Right lobe of liver (tissue), 6 donors: ENCODE measurements at regions not wholly inside any gene's neighbourhood (a gene's known extent, or its start where the extent isn't known, plus 50 kb on each side); places are given as distances from the start of the nearest gene placed in this dataset.

Experiments used
- ATAC-seq, 4 donors: fragments of 200-7000 bp; cut with Tn5 transposase; one replicate each; pipeline ENCODE4 v1.9.1; 2020; ENCODE audit warnings: mild to moderate bottlenecking in 4 of 4, moderate library complexity in 4 of 4
- DNase-seq, 3 donors: peaks; one replicate each; pipeline ENCODE4 v3.0.0-alpha.2; 2020
- H3K27ac ChIP-seq, 3 donors: fragments of 200-600 bp; one replicate each; pipeline ENCODE4 v1.8.0; 2022
- H3K27me3 ChIP-seq, 2 donors: fragments of 200-600 bp; one replicate each; pipeline ENCODE4 v1.8.0; 2022
- H3K36me3 ChIP-seq, 4 donors: fragments of 200-600 bp; sonication (generic) in 1 of 4; one replicate each; pipeline versions ENCODE4 v1.5.1 to v1.8.0; 2017 to 2022; ENCODE audit warnings: control low read depth in 1 of 4
- H3K4me1 ChIP-seq, 4 donors: fragments of 200-600 bp; sonication (generic) in 1 of 4; one replicate each; pipeline versions ENCODE4 v1.5.1 to v1.8.0; 2017 to 2022; ENCODE audit warnings: control low read depth in 1 of 4
- H3K4me3 ChIP-seq, 3 donors: fragments of 200-600 bp; one replicate each; pipeline ENCODE4 v1.8.0; 2022
- H3K9me3 ChIP-seq, 4 donors: fragments of 200-600 bp; sonication (generic) in 1 of 4; one replicate each; pipeline versions ENCODE4 v1.5.1 to v1.8.0; 2017 to 2022; ENCODE audit warnings: control low read depth in 1 of 4
- POLR2A ChIP-seq: fragments of 450-650 bp; IDR thresholded peaks from one replicate; pipeline ENCODE4 v1.6.1; 2017; ENCODE audit warnings: antibody characterized with exemption, mild to moderate bottlenecking
- WGBS: methylation state at CpG from one replicate; pipeline ENCODE4 v1.1.6; 2018; ENCODE audit warnings: low coverage, low lambda C conversion rate; ENCODE audit not compliant: insufficient coverage; ENCODE audit errors: missing lambda C conversion rate; 5-methylcytosine and 5-hydroxymethylcytosine counted together
- intact Hi-C, 2 donors: fragments of 100-400 bp; cut with DNase I; formaldehyde crosslinking; loops; one replicate each; pipeline versions ENCODE4 v1.11.2 to v1.14.1; 2022
- TF ChIP-seq, protein P1 (sequence below), 4 donors: fragments of 200-600 bp in 3 of 4; fragments of 450-650 bp in 1 of 4; IDR thresholded peaks; one replicate each; pipeline versions ENCODE4 v1.5.1 to v1.8.0; 2016 to 2022; ENCODE audit warnings: antibody characterized with exemption in 4 of 4, mild to moderate bottlenecking in 2 of 4
- donor health status: DM: no; HTN: yes; CAD: no.
- donor health status: DM: no; HTN: no; CAD: no.
- donor health status: DM: no; HTN: no; CAD: no.
- donor health status: DM: no; HTN: yes; CAD: no.
- donor health status: DM: no; HTN: yes; CAD: no.

DNA sequence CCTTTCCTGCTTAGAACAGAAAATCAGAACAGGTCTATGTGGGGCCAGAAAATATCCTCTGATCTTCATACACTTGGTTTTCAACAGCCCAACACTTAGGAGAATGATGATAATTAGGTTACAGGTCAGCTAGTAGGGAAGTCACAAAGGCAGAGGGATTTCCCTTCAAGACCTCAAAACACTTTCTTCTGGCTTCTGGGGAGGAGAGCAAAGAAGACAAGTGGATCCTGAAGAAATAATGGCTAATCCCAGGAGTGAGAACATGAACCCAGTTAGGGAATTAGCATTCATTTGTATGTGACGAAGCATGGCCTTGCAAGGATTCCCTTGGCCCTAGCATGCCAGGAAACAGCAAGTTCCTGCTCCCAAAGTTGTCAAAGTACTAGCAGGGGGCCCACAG is 223.3 kb downstream of the BCAT1 start:
- no peaks in the 10 kb centered on the region for H3K9me3 ChIP-seq
- no peak overlapping the region for H3K4me3 ChIP-seq
- no peak overlapping the region for H3K27ac ChIP-seq
- intact Hi-C loops = no loop called here
- H3K27me3 ChIP-seq = peaks cover 0 to 5% of the 10 kb centered on the region in 2 donors
- no peaks in the 10 kb centered on the region for H3K36me3 ChIP-seq
- ATAC-seq = no peak
- no peaks in the 10 kb centered on the region for H3K4me1 ChIP-seq
- DNase-seq = no peak
- TF ChIP-seq POLR2A = no peak
- TF ChIP-seq, protein P1, sequence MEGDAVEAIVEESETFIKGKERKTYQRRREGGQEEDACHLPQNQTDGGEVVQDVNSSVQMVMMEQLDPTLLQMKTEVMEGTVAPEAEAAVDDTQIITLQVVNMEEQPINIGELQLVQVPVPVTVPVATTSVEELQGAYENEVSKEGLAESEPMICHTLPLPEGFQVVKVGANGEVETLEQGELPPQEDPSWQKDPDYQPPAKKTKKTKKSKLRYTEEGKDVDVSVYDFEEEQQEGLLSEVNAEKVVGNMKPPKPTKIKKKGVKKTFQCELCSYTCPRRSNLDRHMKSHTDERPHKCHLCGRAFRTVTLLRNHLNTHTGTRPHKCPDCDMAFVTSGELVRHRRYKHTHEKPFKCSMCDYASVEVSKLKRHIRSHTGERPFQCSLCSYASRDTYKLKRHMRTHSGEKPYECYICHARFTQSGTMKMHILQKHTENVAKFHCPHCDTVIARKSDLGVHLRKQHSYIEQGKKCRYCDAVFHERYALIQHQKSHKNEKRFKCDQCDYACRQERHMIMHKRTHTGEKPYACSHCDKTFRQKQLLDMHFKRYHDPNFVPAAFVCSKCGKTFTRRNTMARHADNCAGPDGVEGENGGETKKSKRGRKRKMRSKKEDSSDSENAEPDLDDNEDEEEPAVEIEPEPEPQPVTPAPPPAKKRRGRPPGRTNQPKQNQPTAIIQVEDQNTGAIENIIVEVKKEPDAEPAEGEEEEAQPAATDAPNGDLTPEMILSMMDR (IDR thresholded peaks at IDR 0.05) = no peak
- WGBS = no CpG with 5 or more reads among the region's 1 CpG

DNA sequence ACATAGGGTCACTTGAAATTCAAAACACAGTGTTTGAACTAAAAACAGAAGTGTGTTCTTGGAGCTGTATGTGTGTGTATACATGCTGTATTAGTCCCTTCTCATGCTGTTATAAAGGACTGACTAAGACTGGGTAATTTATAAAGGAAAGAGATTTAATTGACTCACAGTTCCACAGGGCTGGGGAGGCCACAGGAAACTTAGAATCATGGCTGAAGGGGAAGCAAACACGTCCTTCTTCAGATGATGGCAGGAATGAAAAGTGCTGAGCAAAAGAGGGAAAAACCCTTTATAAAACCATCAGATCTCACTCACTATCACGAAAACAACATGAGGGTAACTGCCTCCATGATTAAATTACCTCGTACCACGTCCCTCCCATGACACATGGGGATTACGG is 224.1 kb downstream of the BCAT1 start:
- WGBS = 68% methylated on average over 4 of the region's 5 CpGs
- Histone ChIP-seq H3K36me3 (no peaks in the 10 kb centered on the region), H3K4me3 (no peak overlapping the region), H3K4me1 (no peaks in the 10 kb centered on the region), H3K27me3 (peaks cover 0 to 5% of the 10 kb centered on the region in 2 donors), H3K27ac (no peak overlapping the region), H3K9me3 (no peaks in the 10 kb centered on the region)
- no peak for TF ChIP-seq POLR2A
- TF ChIP-seq, protein P1 (IDR thresholded peaks at IDR 0.05) = no peak
- DNase-seq = no peak
- no peak for ATAC-seq
- intact Hi-C loops = no loop called here

DNA sequence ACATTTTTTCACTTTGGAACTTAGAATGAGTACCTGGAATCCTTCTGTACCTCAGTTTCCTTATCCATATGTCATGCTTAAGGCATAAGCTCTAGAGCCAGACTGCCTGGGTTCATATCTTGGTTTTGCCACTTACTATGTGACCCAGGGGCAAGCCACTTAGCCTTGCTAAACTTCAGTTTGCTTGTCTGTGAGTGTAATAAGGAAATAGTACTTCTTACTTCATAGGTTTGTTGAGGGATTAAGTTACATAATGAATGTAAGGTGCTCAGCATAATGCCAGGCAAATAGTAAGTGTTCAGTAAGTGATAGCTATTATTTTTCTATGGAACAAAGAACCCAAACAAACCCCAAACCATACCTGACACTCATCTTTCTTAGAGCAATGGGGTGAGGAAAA is 225.1 kb downstream of the BCAT1 start:
- no peak for TF ChIP-seq POLR2A
- TF ChIP-seq, protein P1 (IDR thresholded peaks at IDR 0.05) = no peak
- H3K36me3 ChIP-seq = no peaks in the 10 kb centered on the region
- H3K27me3 ChIP-seq = no peaks in the 10 kb centered on the region
- no peak overlapping the region for H3K4me3 ChIP-seq
- intact Hi-C loops = no loop called here
- no peak for ATAC-seq
- H3K27ac ChIP-seq = no peak overlapping the region
- H3K9me3 ChIP-seq = no peaks in the 10 kb centered on the region
- DNase-seq = no peak
- no peaks in the 10 kb centered on the region for H3K4me1 ChIP-seq

DNA sequence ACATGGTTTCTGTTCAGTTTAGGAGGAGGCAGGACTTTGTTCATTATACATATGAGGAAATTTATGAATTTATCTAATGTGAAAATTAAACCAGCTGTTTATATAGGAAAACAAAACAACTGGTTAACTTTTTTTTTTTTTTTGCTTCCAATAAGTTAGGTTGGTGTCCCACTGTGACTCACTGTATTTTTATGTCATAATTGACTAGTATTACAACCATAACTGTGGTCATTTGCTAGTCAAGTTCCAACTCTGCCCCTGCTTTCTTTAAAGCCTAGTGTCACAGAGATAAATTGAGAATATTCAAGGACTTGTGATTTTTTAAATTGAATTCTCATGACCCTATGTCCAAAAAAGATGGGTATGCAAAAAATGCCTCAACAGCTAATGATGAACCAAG is 227.7 kb downstream of the BCAT1 start:
- DNase-seq = no peak
- intact Hi-C loops = no loop called here
- TF ChIP-seq, protein P1 (IDR thresholded peaks at IDR 0.05) = no peak
- TF ChIP-seq POLR2A = no peak
- Histone ChIP-seq H3K27me3 (no peaks in the 10 kb centered on the region), H3K9me3 (no peaks in the 10 kb centered on the region), H3K36me3 (no peaks in the 10 kb centered on the region), H3K4me3 (no peak overlapping the region), H3K27ac (no peak overlapping the region), H3K4me1 (no peaks in the 10 kb centered on the region)
- ATAC-seq = no peak

DNA sequence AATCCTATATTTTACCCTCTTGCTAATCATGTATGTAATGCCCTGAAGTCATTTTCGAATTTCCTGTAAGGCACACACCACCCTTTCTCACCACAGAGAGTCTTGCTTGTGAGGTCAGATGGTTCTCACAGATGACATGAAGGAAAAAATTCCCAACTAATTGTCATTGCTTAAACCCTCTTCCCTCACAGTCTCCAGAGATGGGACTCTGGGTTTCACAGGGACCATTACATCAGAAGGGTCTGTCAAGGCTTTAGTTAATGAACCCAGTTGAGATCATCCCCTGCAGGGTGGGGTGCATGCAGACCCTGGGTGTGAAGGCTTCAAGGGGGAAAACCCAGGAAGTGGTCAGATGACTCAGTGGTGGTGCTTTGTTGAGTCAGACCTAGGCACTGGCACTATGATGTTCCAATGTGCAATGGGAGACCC is 229.6 kb downstream of the BCAT1 start:
- WGBS = 23% methylated on average over 1 of the region's 1 CpG
- Histone ChIP-seq H3K9me3 (no peaks in the 10 kb centered on the region), H3K36me3 (no peaks in the 10 kb centered on the region), H3K27me3 (no peaks in the 10 kb centered on the region), H3K27ac (no peak overlapping the region), H3K4me3 (no peak overlapping the region), H3K4me1 (no peaks in the 10 kb centered on the region)
- TF ChIP-seq POLR2A = no peak
- TF ChIP-seq, protein P1 (IDR thresholded peaks at IDR 0.05) = no peak
- DNase-seq (no peak), ATAC-seq (no peak)
- intact Hi-C loops = no loop called here
